ENCODE measurements at regions not wholly inside any gene's neighbourhood (a gene's known extent, or its start where the extent isn't known, plus 50 kb on each side); places are given as distances from the start of the nearest gene placed in this dataset.

DNA sequence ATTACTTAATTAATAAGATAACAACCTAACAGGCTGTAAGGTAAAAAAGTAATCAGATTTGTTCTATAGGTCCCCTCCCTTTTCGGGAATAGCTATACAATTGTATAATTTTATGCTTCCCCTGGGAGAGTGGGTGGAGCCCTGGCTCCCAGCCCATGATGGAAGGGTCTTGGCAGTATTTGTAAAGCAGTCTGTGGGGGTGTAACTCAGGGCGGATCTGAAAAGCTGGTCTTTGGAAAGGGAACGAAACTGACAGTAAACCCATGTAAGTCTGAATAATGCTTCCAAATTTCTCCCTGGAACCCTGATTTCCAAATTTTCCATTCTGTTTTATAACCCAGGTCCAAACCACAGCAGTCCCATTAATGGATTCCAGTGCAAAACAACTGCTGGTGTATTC, 110.4 kb downstream of the DAD1 start:
- DNase-seq (ENCODE audit: low spot score) (no peak), FAIRE-seq (no peak)

GRCh38 chr14:22478247-22478646, 110.8 kb downstream of the DAD1 start:
- FAIRE-seq (no peak), DNase-seq (ENCODE audit: low spot score) (no peak)

DNA sequence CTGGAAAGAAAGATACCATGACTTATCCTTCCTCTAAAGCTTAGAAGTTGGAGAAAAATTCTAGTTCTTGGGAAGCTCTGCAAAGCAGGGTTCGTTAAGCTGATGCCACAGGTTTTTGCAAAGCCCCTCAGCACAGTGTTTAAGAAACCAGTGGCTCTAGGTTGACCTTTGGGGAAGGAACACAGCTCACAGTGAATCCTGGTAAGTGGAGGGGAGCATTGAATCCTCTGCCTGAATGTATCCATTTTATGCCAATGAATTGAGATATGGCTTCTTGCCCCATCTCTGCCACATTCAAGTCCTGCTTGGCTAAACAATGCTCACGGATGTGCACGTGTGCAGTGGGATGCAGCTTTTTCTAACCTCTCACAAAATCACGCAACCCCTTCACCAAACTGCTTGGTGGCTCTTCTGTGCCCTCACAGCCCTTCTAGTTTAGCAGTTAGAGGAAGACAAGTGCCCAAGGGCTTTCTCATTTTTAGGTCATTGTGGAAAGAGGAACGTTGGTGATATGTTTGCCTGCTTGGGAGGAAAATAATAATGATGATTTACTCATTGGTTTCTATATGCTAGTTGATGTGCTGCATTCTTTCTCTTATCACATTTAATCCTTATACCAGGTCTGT, 111.3 kb downstream of the DAD1 start:
- FAIRE-seq, result no peak
- DNase-seq (ENCODE audit: low spot score), result no peak

GRCh38 chr14:22476887-22477286, 112.1 kb downstream of the DAD1 start:
- FAIRE-seq (no peak), DNase-seq (ENCODE audit: low spot score) (no peak)

DNA sequence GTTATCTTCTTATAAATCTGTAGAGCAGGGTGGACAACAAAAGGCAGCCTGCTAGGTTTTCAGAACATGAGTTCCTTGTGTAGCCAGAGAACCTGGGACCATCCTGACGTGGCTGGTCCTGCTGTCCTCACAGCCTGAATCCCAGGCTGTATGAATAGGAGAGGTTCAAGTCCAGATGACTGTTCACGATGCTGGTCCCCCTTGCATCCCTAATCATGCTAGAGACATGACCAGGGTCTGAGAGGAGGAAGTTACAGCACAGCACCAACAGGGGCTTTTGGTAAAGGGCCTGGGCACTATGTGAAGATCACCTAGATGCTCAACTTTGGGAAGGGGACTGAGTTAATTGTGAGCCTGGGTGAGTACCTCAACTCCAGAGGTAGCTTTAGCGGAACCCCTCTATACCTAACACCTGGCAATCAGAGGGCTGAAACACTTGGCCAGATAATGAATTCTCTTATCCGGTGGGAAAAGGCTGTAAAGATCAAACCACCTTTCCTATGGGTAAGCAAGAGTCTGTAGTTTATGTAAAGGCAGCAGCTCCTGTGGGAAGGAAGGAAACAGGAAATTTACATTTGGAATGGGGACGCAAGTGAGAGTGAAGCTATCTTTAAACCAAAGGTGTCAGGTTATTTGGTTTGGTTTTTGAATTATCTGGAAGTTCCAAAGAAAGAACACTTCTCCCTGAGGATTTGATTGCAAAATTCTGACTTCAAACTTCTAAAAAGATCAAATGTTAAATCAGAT, 112.8 kb downstream of the DAD1 start:
- DNase-seq (ENCODE audit: low spot score) (no peak), FAIRE-seq (no peak)

DNA sequence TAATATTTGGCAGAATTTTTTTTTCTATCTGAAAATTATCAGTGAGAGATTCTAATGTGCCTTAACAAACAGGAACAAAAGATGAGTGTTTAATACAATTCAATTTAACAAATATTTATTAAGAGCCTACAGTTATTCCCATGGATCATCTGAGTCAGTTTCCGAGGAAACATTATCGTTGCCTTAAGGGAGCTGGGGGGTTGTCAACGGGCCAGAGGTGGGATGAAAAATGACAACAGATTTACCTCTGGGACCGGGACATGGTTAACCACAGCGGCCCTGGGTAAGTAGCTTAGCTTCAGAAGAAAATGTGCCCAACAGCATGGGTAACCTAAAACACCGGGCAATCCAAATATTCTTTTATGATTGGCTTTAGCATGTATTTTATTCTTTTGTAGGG, 113.6 kb downstream of the DAD1 start:
- FAIRE-seq (no peak), DNase-seq (ENCODE audit: low spot score) (no peak)

DNA sequence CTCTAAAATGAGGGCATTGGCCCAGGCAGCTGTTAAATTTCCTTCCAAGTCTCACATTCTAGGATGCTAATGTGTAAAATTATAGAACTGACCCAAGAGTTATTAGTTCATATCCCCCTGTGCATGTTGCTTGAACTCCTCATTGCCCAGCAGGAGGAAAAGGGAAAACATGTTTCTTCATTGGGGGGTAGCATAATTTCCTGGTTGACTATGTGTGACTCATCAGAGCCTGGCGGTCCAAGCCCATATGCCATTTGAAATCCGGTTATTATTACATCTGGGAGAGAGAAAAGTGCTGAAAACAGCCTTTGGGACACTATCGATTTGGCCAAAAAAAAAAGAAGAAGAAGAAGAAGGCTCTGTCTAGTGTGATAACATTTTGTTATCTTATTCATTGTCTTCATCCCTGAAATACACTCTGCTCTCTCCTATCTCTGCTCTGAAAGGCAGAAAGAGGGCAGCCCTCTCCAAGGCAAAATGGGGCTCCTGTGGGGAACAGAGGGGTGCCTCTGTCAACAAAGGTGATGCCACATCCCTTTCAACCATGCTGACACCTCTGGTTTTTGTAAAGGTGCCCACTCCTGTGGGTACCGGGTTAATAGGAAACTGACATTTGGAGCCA, 114.2 kb downstream of the DAD1 start:
- DNase-seq (ENCODE audit: low spot score) (no peak), FAIRE-seq (no peak)

- FAIRE-seq (no peak), DNase-seq (ENCODE audit: low spot score) (peak; percentile 9)
Measured at GRCh38 chr14:22472935-22473854, 115.8 kb downstream of the DAD1 start.

DNA sequence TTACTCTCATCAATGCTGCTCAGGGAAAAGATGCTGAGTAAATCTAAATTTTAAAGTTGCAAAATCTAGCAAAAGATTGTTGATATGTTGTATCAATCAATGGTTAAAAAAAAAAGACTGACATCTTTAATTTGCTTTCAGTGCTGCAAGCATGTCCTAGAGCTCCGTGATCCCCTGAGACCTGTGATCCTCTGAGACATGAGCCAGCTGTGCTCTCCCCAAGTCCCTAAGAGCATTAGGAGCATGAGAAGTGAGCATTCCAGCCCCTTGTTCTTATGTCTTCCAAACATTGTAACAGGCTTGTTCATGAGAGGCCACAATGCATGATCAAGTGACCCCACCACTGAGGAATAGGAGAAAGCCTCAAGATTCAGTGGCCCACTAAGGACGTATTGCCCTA, 116.6 kb downstream of the DAD1 start:
- no peak for FAIRE-seq
- no peak for DNase-seq (ENCODE audit: low spot score)

GRCh38 chr14:22471545-22472121, 117.4 kb downstream of the DAD1 start:
- FAIRE-seq (no peak), DNase-seq (ENCODE audit: low spot score) (no peak)

GRCh38 chr14:22469538-22470303, 119.3 kb downstream of the DAD1 start:
- no peak for FAIRE-seq
- no peak for DNase-seq (ENCODE audit: low spot score)

DNA sequence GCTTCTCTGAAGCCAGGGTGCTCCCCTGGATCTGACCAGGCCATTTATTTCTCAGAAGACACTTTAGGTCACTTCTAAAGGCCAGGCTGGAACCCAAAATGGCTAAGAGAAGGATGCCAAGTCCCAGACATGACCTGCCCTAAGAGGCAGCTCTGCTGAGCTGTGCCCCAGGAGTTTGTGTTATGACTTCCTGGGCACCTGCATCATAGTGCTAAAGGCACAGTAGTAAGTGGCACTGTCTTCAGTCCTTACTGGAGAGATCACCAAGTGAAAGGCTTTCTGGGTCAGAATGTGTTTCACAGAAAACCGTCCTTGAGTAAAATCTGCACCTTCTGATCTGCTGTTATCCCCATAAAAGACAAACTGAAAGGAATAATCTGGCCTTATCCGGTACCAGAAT, 120.2 kb downstream of the DAD1 start:
- no peak for FAIRE-seq

DNA sequence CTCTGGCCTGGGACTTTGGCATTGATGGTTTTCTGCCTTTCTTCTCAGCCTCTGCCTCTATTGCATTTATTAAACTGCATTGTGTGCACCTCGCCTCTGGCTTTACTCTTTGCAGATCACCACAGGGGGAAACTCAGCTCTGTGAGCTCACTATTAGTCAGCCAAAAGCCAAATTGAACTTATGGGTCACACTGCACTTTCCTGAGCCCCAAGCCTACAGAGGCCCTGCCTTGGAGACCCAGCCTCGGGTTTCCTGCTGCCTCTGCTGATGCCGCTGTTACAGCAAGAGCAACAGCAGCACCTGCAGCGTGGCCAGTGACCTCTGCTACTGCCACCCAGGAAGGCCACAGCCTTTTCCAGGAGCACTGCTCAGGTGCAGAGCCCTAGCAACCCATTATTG, 122.5 kb downstream of the DAD1 start:
- DNase-seq (ENCODE audit: low spot score), result no peak
- FAIRE-seq, result no peak

More for the DNA sequence above, 120.2 kb downstream of the DAD1 start:
- no peak for DNase-seq (ENCODE audit: low spot score)

- FAIRE-seq (no peak), DNase-seq (ENCODE audit: low spot score) (peak; percentile 10)
Measured at GRCh38 chr14:22465201-22465840, 123.7 kb downstream of the DAD1 start.

GRCh38 chr14:22464422-22465142, 124.4 kb downstream of the DAD1 start:
- no peak for FAIRE-seq
- no peak for DNase-seq (ENCODE audit: low spot score)

DNA sequence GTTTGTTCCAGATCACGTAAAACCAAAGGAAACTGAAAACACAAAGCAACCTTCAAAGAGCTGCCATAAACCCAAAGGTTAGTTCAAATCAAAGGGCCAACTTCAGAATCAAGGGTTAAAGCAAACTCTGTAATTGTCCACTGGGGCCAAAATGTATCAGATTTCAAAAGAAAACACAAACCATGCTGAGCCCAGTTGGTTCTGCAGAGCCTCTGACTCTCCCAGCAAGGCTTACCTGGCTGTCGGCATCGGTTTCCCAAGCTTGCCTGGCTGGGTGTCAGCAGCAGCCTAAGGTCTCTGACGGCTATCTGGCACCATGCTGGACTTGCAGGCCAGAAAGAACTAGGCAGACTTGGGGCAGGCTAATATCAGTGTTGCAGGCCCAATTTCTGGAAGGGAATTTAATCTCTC, 125.3 kb downstream of the DAD1 start:
- FAIRE-seq, result no peak

GRCh38 chr14:22462923-22463322, 126.1 kb downstream of the DAD1 start:
- no peak for DNase-seq (ENCODE audit: low spot score)
- no peak for FAIRE-seq

More for the DNA sequence above, 125.3 kb downstream of the DAD1 start:
- no peak for DNase-seq (ENCODE audit: low spot score)

DNA sequence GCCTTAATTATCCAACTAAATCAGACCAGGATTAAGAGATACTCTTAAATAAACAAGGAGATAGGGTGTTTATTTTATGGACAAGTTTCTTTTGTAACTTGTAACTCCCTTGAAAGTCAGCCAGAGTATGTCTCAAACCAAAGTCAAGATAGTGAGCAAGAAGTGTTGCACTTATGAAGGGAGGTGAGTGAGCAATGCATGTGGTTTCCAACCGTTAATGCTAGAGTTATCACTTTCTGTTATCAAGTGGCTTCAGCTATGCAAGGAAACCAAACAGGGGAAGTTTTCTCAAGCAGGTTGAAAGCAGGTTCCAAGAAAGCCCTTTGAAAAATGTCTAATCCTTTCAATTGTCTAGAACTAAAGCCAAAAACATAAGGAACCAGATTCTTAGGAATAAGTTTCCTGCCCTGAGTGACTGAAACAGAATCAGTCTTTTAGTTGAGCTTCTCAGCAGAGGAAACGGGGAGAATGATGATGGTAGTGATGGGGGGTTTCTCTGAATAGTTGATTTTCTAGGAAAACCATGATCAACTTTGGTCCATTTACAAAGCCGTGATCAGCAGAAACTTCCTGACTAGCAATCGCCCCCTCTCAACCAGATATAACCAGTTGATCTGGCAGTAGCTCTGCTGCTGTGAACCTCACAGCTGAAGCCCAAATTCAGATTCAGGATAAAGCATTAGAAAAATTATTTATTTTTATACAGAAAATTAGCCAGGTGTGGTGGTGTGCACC, 128.4 kb downstream of the DAD1 start:
- FAIRE-seq, result no peak
- peak; percentile 5 for DNase-seq (ENCODE audit: low spot score)

DNA sequence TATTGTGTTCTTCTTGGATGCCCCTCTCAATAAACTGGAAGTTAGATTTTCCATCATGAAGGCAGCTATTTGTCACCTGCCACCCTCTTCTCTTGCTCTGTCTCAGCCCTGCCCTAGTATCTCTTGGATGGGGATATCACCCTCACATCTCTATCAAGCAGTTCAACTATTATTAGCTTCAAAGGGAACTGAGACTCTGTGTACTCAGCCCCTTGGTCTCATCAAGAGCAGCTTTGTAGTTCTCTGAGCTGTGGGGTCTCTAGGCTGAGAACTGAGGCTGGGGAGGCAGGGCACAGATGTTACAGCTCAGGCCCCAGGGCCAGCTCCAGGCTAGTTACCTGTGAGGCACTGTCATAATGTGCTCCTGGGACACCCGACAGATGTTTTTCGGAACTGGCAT, 130.3 kb downstream of the DAD1 start:
- FAIRE-seq, result no peak
- no peak for DNase-seq (ENCODE audit: low spot score)

All from RCC 7860 (cell line).